Epithelial cell of prostate (primary cell): ENCODE measurements at regions not wholly inside any gene's neighbourhood (a gene's known extent, or its start where the extent isn't known, plus 50 kb on each side); places are given as distances from the start of the nearest gene placed in this dataset.
A peak's percentile ranks its signal among the peaks of the same experiment; 100 is the strongest.

Experiments
- DNase-seq: peaks from one replicate; pipeline ENCODE4 v3.0.0-alpha.2; 2011; ENCODE audit warnings: low read depth, low spot score
- H3K27ac ChIP-seq: fragments of 450-650 bp; 2 replicates; pipeline ENCODE4 v1.5.1; 2017; ENCODE audit warnings: mild to moderate bottlenecking

GRCh38 chr1:29586991-29587745, 350.8 kb downstream of the PTPRU start:
- DNase-seq, result peak; percentile 65
- H3K27ac ChIP-seq, result peak overlapping the region; percentile 28

GRCh38 chr1:29586215-29586614, 349.9 kb downstream of the PTPRU start:
- no peak overlapping the region for H3K27ac ChIP-seq

GRCh38 chr1:29585656-29586055, 349.3 kb downstream of the PTPRU start:
- no peak for DNase-seq
- H3K27ac ChIP-seq, result no peak overlapping the region

More at GRCh38 chr1:29586215-29586614, 349.9 kb downstream of the PTPRU start:
- no peak for DNase-seq

GRCh38 chr1:29585201-29585600, 348.9 kb downstream of the PTPRU start:
- H3K27ac ChIP-seq, result peak overlapping the region; percentile 71
- DNase-seq, result no peak

GRCh38 chr1:29584776-29585175, 348.5 kb downstream of the PTPRU start:
- DNase-seq, result no peak
- peak overlapping the region; percentile 71 for H3K27ac ChIP-seq

GRCh38 chr1:29584362-29584761, 348.0 kb downstream of the PTPRU start:
- peak overlapping the region; percentile 71 for H3K27ac ChIP-seq
- no peak for DNase-seq

- peak overlapping the region; percentile 71 for H3K27ac ChIP-seq
- peak; percentile 96 for DNase-seq
Measured at GRCh38 chr1:29583727-29584126, 347.4 kb downstream of the PTPRU start.

- DNase-seq, result no peak
- no peak overlapping the region for H3K27ac ChIP-seq
Measured at GRCh38 chr1:29581256-29581655, 344.9 kb downstream of the PTPRU start.

GRCh38 chr1:29579821-29580425, 343.6 kb downstream of the PTPRU start:
- DNase-seq, result no peak
- no peak overlapping the region for H3K27ac ChIP-seq

- DNase-seq, result no peak
- H3K27ac ChIP-seq, result no peak overlapping the region
Measured at GRCh38 chr1:29577512-29577911, 341.2 kb downstream of the PTPRU start.

GRCh38 chr1:29576510-29576909, 340.2 kb downstream of the PTPRU start:
- peak; percentile 80 for DNase-seq
- peak overlapping the region; percentile 39 for H3K27ac ChIP-seq

- DNase-seq, result no peak
- H3K27ac ChIP-seq, result peak overlapping the region; percentile 39
Measured at GRCh38 chr1:29575826-29576225, 339.5 kb downstream of the PTPRU start.

GRCh38 chr1:29575277-29575676, 339.0 kb downstream of the PTPRU start:
- H3K27ac ChIP-seq, result no peak overlapping the region
- no peak for DNase-seq

GRCh38 chr1:29574871-29575270, 338.5 kb downstream of the PTPRU start:
- no peak for DNase-seq
- no peak overlapping the region for H3K27ac ChIP-seq

- peak; percentile 99 for DNase-seq
- H3K27ac ChIP-seq, result peak overlapping the region; percentile 92
Measured at GRCh38 chr1:29569971-29570634, 333.8 kb downstream of the PTPRU start.

GRCh38 chr1:29567257-29567656, 330.9 kb downstream of the PTPRU start:
- no peak for DNase-seq

GRCh38 chr1:29565490-29565889, 329.2 kb downstream of the PTPRU start:
- DNase-seq, result no peak
- H3K27ac ChIP-seq, result no peak overlapping the region

More at GRCh38 chr1:29567257-29567656, 330.9 kb downstream of the PTPRU start:
- H3K27ac ChIP-seq, result no peak overlapping the region

- H3K27ac ChIP-seq, result peak overlapping the region; percentile 14
- DNase-seq, result no peak
Measured at GRCh38 chr1:29563571-29563970, 327.2 kb downstream of the PTPRU start.

GRCh38 chr1:29563092-29563491, 326.8 kb downstream of the PTPRU start:
- DNase-seq, result no peak

GRCh38 chr1:29559056-29559455, 322.7 kb downstream of the PTPRU start:
- no peak overlapping the region for H3K27ac ChIP-seq
- DNase-seq, result no peak

More at GRCh38 chr1:29563092-29563491, 326.8 kb downstream of the PTPRU start:
- H3K27ac ChIP-seq, result peak overlapping the region; percentile 14
